ENCODE measurements at regions not wholly inside any gene's neighbourhood (a gene's known extent, or its start where the extent isn't known, plus 50 kb on each side); places are given as distances from the start of the nearest gene placed in this dataset.

DNA sequence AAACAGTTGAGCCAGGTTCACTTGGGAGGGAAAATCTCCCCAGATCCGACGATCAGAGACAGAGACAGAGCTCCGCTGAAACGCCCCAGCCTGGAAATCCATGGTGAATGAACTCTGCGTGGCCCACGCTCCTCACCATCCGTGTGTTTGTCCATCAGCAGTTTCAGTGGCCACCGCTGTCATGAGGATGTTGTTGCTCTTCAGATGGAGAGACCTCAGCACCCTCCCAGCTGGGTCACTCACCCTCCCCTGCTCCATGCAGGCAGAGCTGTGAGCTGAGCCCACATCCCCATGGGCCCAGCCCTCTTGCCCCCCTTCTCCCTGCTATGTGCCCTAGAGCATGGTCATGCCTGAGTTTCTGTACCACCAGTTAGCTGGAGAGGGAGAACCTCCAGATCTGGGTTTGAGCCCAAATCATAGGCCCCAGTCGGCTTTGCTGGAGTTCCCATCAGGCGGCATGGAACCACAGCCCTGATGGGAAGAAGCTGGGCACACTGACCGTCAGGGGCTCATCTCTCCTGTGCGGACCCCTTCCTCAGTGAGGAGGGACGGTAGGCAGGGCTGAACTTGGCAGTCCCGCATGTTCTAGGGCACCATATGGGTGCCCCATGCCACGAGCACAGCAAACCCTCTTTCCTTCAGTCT lies 154.4 kb upstream of the COL5A1 start:
- TF ChIP-seq, protein P1, sequence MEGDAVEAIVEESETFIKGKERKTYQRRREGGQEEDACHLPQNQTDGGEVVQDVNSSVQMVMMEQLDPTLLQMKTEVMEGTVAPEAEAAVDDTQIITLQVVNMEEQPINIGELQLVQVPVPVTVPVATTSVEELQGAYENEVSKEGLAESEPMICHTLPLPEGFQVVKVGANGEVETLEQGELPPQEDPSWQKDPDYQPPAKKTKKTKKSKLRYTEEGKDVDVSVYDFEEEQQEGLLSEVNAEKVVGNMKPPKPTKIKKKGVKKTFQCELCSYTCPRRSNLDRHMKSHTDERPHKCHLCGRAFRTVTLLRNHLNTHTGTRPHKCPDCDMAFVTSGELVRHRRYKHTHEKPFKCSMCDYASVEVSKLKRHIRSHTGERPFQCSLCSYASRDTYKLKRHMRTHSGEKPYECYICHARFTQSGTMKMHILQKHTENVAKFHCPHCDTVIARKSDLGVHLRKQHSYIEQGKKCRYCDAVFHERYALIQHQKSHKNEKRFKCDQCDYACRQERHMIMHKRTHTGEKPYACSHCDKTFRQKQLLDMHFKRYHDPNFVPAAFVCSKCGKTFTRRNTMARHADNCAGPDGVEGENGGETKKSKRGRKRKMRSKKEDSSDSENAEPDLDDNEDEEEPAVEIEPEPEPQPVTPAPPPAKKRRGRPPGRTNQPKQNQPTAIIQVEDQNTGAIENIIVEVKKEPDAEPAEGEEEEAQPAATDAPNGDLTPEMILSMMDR (IDR thresholded peaks at IDR 0.05; ENCODE audit: low read depth, low read length), result no peak
- H3K4me3 ChIP-seq (ENCODE audit: low read depth, low read length), result no peak overlapping the region
- CTCF ChIA-PET, result no interaction called here
- H3K27ac ChIP-seq (ENCODE audit: low read depth, low read length), result no peak overlapping the region
- POLR2A ChIA-PET, result no interaction called here
- peaks cover 4% of the 10 kb centered on the region for H3K9me3 ChIP-seq (ENCODE audit: control insufficient read depth, insufficient read depth, low read length)
- DNase-seq (ENCODE audit: low read depth, low spot score), result no peak
- H3K27me3 ChIP-seq (ENCODE audit: control insufficient read depth, insufficient read depth, low read length), result peaks cover 3% of the 10 kb centered on the region

DNA sequence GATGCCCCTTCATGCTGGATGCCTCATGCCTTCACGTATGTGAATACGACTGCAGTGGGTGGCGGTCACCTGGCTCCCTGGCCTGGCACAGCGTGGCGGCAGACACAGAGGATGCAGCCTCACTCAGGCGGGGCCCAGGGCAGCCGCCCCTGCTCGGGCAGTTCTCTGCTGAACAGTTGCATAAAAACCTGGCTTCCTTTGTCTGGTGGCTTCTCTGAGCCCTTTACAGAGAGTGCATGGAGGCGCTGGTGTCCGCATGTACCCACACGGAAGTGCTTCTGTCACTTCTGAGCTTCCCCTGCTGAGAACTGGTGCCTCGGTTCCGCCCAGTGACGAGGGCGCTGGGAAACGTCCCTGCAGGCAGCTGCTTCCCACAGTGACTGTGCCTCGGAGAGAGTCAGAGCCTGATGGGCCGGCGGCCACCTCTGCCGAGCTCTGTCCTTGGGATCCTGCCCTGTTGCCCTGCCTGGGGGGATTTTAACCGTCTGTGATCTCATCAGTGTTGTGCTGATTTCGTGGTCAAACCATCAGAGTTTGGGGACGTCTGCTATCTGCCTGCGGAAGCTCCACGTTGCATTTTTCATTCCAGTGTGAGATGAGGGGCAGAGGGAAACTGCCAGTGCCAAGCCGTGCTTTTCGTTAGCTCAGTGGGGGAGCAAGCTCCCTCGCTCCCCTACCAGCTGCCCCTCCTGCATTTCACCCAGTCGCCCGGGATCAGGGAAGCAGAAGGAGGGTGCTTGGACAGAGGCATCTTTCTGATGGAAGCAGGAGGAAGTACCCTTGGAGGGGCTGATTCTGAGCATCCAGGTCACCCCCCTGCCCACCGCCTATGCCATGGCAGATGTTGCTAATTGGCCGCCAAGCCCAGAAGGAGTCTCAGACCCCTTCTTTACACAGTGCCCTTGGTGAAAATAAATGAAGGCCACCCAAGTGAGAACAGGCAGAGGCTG lies 153.0 kb upstream of the COL5A1 start:
- Histone ChIP-seq H3K4me3 (ENCODE audit: low read depth, low read length) (no peak overlapping the region), H3K27ac (ENCODE audit: low read depth, low read length) (no peak overlapping the region), H3K27me3 (ENCODE audit: control insufficient read depth, insufficient read depth, low read length) (peaks cover 3% of the 10 kb centered on the region), H3K9me3 (ENCODE audit: control insufficient read depth, insufficient read depth, low read length) (peaks cover 4% of the 10 kb centered on the region)
- CTCF ChIA-PET, result no interaction called here
- DNase-seq (ENCODE audit: low read depth, low spot score), result no peak
- POLR2A ChIA-PET, result interaction anchor here (0.6 kb wide), 1 partner anchor 200 kb away, joined by 3 read pairs; no protein-coding TSS in a partner anchor
- TF ChIP-seq, protein P1 (IDR thresholded peaks at IDR 0.05; ENCODE audit: low read depth, low read length), result no peak

DNA sequence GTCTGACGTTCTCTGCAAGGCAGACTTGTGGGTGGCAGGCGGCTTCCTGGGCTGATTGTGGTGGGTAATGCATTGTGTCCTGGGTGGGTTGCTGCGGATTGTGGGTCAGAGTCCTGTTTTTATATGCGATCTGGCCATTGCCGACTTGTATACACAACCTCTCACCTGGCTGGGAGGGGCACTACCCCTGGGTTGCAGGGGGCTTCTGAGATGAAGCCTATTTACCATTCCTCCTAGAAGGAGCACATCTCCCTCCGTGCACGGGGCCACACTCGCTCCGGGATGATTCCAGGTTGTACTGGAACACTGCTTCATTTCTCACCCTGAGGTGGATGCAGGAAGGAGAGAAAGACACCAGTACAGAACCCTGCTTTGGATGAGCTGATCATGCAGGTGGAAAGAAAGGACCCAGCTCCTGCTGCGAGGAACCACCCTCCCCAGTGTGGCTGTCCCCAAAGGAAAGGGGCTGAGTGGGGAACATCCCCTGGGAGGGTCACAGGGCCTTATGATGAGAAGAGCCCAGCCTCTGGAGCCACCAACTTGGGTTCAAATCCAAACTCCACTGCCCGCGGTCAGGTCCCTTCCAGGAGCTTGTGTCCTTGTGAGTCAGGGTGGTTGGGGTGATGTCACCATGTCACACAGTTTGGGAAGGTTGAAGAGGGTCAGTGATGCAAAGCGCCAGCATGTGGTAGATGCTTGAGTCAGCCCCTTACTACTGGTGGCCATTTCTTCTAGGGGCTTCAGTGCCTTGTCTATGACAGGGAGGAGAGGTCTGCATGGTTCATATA lies 151.8 kb upstream of the COL5A1 start:
- Histone ChIP-seq H3K4me3 (ENCODE audit: low read depth, low read length) (no peak overlapping the region), H3K9me3 (ENCODE audit: control insufficient read depth, insufficient read depth, low read length) (peaks cover 4% of the 10 kb centered on the region), H3K27me3 (ENCODE audit: control insufficient read depth, insufficient read depth, low read length) (peaks cover 3% of the 10 kb centered on the region), H3K27ac (ENCODE audit: low read depth, low read length) (no peak overlapping the region)
- POLR2A ChIA-PET, result no interaction called here
- DNase-seq (ENCODE audit: low read depth, low spot score), result no peak
- TF ChIP-seq, protein P1 (IDR thresholded peaks at IDR 0.05; ENCODE audit: low read depth, low read length), result no peak
- CTCF ChIA-PET, result no interaction called here

DNA sequence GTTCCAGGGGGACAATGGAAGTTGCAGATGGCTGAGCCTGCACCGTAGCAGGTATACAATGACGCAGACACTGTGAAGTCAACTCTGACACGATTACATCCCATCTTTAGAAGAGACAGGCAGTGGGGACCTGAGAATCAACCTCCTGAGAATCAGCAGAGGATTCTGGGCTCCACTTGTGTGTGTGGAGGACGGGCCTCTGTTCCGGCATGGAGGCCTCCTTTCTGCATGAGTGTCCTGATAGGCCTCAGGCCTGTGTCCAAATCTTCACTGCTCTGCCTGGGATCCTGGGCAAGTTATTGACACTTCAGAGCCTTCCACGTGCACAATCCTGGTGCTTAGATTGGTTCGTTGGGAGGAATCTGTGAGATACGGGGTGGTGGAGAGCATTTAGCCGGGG lies 151.2 kb upstream of the COL5A1 start:
- CTCF ChIA-PET, result no interaction called here
- Histone ChIP-seq H3K27me3 (ENCODE audit: control insufficient read depth, insufficient read depth, low read length) (peaks cover 3% of the 10 kb centered on the region), H3K9me3 (ENCODE audit: control insufficient read depth, insufficient read depth, low read length) (peaks cover 4% of the 10 kb centered on the region), H3K27ac (ENCODE audit: low read depth, low read length) (no peak overlapping the region), H3K4me3 (ENCODE audit: low read depth, low read length) (no peak overlapping the region)
- TF ChIP-seq, protein P1 (IDR thresholded peaks at IDR 0.05; ENCODE audit: low read depth, low read length), result no peak
- POLR2A ChIA-PET, result no interaction called here
- DNase-seq (ENCODE audit: low read depth, low spot score), result no peak

Data from AG04450 (cell line).